ENCODE measurements at regions not wholly inside any gene's neighbourhood (a gene's known extent, or its start where the extent isn't known, plus 50 kb on each side); places are given as distances from the start of the nearest gene placed in this dataset.
"Not testable (repeated sequence)": the region's sequence is repeated elsewhere in the genome, so short reads cannot be mapped to it uniquely, and the experiment has no call there.

DNA sequence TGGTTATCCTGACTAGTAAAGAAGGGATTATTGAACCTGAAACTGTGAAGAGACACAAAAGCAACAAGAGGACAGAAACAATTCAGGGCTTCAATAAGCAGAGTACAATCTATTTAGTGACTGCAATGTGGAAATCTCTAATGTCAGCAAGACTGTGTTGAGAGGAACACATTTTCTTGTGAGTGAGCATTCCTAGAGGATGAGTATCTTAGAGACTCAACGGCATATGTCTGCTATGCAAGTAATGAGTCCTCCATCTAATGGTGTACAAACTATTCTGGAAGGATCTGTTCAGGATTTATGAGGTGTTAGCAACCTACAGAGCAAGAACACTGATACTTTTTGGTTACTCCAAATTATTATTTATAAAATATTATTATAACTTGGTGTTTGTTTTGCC, 226.5 kb upstream of the NDN start:
- intact Hi-C loops (cut with micrococcal nuclease), result no loop called here

DNA sequence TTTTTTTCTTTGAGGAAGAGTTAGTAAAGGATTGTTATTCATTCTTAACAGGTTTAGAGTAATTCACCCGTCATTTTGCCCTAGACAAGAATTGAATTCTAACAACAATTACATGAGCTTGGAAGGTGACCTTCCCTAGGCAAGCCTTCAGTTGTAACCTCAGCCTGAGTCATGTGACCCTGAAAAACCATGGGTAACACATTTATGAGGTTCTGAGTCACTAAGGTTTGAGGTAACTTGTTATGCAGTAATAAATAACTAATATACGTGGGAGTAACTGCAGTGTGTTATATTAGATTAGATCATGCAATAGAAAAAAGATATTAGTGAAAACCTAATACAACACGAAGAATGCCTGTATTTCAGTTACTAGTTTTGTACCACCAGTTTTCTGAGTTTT, 237.6 kb upstream of the NDN start:
- intact Hi-C loops (cut with micrococcal nuclease), result no loop called here

DNA sequence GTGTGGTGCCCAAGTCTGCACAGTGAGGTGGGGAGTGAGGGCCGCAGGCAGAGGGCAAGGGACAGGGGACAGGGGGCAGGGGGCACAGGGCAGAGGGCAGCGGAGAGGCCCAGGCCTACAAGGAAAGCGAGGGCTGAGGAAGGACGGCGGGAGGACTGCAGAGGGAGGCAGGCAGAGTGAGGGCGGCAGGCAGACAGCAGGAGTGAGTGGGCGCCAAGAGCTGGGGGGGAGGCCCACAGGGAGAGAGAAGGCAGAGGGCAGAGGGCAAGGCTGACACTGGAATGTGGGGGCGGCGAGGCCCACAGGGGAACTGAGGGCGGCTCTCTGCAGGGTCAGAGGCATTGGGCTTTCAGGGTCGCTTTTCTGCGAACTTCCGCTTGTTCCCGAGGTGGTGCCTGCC, 267.8 kb upstream of the NDN start:
- intact Hi-C loops (cut with micrococcal nuclease), result no loop called here

DNA sequence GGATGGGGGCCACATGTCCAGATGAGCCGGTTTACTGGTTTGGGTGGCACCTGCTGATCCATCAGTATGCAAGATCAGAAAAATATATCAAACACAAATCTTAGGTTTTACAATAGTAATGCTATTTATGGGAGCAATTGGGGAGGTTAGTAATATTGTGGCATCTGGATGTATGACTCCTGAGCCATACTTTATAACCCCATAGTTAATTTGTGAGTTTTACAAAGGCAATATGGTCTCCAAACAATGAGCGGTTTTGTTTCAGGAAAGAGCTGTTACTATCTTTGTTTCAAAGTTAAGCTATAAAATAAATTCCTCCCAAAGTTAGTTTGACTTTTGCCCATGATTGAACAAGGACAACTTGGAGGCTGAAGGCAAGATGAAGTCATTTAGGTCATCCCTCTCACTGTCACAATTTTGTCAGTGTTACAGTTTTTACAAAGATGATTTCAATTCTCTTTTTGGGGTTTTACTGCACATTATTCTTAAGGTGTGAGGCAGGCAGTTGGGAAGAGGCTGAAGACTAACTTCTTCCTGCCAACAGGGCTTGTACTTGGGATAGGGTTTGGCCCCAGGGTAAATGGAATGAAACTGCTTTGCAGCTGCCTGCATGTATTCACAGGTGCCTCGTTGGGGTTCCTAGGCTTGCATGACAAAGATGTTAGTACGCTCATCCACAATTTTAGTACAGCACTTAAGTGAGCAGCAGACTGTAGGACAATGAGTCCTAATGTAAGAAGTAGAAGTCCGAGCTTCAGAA, 296.6 kb upstream of the NDN start:
- intact Hi-C loops (cut with micrococcal nuclease), result no loop called here

DNA sequence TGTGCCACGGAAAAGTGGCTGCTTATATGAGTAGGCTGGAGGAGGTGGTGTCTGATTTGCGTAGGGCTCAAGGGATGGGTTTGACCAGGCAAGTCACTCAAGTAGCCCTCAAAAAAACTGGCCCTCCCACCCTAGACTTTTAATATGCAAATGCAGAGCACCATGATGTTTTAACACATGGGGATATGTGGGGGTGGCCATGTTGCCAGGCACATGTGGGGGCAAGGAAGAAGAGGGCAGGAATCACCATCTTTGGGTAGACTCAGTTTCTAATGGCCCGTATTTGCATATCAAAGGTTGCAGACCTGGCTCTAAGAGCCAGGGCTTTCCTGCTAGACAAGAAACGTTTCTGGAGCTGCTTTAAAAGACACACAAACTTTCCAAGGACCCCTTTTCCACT, 307.2 kb upstream of the NDN start:
- intact Hi-C loops (cut with micrococcal nuclease), result no loop called here

DNA sequence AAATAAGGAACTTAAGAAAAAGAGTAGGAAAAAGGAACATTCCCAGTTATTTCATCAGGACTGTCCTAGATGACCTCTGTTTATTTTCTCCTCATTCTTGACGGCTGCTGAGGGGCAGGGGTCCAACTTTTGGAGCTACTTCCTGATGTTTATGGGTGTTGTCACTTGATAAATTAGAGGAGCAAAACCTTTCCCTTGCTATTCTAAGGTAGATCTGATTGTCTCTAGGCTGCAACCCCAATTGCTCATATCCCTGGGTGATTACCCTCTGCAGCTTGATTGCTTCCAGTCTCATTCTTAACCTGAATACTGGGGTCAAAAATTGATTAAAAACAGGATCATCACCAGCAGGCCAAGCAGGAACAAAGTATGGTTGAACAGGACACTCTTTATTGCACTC, 311.0 kb upstream of the NDN start:
- intact Hi-C loops (cut with micrococcal nuclease), result no loop called here

DNA sequence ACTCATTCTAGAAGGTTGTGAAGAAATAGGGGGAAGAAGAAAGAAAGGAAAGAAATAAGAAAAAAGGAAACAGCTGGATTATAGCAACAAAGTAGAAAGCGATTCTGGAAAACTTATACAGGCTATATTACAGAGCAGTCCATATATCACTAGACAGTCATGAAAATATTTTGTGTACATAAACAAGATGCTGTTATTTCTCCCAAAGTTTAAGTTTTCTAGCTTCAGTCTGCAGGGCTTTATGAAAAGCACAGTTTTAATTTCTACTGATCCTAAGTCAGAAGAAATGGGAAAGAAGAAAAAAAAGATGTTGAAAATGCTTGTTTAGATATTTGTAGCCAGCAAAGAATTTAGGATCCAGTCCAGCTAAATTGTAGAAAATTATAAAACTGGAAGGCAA, 321.4 kb upstream of the NDN start:
- intact Hi-C loops (cut with micrococcal nuclease), result no loop called here

DNA sequence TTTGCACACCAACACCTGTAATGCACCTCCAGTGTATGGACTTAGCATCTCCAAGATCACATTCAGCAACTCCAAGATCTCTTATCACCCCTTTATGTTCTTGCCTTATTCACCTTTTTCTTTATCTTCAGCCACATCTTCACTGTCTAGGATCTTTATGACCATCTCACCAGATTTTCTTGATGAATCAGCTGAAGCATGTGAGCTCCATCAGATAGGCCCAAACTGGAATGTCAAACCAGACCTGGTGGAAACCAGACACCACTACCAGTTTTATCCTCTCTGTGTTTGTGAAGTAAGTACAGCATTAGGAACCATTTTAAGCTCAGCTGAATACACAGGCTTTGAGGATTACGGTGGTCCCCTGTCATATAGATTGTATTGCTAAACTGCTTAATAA, 330.4 kb upstream of the NDN start:
- intact Hi-C loops (cut with micrococcal nuclease), result no loop called here

DNA sequence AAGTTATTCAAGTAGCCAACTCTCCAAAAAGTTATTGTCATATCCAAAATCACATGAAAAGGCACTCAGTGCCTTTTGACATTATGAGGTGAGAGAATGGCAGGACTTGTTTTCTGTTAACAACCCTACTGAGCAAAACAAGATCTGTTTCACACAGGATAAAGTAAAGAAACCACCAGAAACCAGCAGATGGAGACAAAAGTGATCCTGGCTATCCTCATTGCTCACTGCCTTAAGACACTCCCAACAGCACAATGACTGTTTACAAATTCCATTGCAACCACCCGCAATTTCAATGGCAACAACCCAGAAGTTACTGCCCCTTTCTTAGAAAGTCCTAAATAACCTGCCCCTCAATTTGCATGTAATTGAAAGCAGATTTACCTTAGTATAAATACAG, 352.6 kb upstream of the NDN start:
- intact Hi-C loops (cut with micrococcal nuclease), result no loop called here

DNA sequence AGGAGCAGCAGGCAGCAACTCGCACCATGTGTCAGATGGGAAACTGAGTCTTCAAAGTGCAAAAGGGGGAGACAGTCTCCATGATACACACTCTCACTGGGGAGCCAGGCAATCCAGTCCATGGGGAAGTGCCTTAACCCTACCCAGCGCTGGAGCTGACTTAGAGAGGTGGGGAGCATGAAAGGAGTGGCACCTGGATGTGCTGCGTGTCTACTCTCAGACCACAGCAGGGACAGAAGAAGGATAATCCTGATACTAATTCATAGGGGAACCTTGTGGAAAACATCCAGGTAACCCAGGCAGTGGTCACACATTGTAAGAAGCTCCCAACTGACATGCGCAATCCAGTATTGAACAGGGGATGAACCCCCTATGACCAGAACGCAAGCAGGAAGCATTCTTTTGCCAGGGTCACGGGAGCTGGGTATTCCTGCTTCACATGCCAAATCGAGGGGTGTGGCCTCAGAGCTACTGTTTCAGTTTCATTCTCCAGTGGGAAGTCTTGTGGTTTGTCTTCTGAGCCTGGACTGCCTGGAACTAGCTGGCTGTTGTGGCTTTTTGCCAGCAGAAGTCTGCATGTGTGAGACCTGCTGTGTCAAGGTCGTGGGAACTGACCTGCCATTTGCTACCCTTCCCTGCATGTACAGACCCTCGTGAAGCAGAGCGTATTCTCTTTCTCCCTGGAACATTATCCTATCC, 367.6 kb upstream of the NDN start:
- intact Hi-C loops (cut with micrococcal nuclease), result no loop called here

DNA sequence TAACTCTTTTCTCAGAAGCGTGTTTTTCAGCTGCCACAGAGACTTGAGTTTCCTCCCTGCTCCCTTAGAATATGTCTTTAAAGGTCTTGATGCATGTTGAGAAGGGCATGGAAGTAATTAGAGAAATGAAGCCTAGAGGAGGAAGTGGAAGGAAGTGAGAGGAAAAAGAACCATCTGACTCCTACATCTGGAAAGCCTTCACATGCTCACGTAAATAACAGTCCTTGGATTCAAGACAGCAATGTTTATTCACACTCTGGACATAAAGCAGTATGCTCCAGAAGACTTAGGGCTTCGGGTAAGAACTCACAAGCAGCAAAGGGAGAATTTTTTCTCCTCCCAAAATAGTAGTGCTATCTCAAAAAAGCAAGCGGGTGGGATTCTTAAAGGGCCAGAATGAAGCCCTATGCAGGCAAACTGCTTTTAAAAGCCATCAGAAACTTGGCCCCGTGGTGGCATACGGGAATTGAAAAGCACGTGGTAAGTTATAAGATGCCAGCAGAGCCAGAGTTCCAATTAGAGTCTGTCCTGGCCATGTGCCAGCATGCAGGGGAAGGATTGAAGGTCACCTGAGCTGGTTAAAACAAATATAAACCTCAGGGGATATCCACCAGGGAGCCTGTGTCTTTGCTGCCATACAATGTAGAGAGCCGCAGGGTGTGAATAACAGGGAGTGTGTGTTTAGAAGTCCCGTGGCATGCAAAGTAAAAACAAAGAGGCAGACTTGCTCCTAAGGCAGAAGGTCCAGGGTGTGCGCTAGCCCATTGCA, 380.8 kb upstream of the NDN start:
- intact Hi-C loops (cut with micrococcal nuclease), result no loop called here

DNA sequence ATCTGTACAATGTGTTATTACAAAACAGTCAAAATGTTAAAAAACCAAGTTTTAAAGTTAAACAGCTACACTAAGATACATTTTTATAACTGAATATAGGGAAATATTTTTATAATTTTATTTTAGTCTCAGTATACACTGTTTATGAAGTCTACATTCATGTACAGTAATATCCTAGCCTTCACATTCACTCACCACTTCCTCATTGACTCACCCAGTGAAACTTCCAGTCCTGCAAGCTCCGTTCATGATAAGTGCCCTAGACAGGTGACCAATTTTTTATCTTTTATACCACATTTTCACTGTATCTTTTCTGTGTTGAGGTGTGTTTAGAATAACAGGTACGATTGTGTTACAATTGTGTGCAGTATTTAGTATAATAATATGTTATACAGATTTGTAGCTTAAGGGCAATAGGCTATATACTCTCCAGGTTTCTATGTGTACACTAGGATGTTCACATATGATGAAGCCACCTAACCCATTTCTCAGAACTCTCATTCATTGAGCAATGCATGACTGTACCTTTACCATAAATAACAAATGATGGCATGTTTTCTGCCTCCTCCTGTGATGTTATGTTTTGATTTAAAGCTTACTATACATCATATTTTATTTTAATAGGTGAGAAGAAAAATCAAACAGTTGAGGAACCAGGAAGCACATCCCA, 388.4 kb upstream of the NDN start:
- intact Hi-C loops (cut with micrococcal nuclease), result loop anchor here (5.0 kb wide), 1 partner anchor 278 kb away; no protein-coding TSS in a partner anchor

DNA sequence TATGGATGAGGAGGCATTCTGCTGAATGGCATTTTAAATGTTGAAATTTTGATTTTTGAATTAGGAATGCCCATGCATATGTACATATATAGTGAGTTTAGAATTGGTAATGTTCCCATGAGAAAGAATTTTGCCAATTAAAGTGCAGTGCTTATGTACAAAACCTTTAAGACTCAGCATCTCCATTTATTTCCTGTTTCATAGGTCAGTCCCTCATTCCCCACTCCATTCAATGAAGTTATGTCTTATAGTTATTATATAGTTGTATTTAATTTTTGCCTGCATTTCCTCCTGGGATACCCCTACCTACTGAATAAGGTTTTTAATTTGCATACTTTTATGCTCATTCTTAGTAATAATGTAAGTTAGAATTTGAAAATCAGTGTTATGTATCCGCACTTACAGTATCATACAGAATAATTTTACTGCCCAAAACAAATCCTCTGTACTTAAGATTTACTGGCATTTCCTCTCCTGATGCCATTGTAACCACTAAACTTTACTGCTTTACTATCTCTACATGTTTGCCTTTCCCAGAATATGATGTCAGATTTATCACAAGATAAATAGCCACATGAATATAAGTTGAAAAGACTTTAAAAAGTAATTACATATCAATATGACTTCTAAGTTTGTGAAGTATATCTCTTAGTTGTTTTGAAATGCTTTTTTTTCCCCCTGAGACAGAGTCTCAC, 389.1 kb upstream of the NDN start:
- intact Hi-C loops (cut with micrococcal nuclease), result loop anchor here (5.0 kb wide), 1 partner anchor 279 kb away; no protein-coding TSS in a partner anchor

DNA sequence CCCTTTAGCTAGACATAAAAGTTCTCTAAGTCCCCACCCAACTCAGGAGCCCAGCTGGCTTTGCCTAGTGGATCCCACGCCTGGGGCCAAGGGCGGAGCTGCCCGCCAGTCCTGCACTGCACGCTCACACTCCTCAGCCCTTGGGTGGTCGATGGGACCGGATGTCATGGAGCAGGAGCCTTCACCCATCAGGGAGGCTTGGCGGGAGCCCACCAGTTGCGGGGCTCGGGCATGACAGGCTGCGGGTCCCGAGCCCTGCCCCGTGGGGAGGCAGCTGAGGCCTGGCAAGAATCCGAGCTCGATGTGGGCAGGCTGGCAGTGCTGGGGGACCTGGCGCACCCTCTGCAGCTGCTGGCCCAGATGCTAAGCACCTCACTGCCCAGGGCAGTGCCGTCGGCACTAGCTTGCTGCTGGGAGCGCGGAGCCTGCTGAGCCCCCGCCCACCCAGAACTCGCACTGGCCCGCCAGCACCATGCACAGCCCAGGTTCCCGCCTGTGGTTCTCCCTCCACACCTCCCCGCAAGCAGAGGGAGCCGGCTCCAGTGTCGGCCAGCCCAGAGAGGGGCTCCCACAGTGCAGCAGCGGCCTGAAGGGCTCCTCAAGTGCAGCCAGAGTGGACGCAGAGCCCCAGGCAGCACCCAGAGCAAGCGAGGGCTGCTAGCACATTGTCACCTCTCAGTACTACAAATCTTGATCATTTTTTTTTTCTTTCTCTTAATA, 391.4 kb upstream of the NDN start:
- intact Hi-C loops (cut with micrococcal nuclease), result loop anchor here (5.0 kb wide), 1 partner anchor 281 kb away; no protein-coding TSS in a partner anchor

DNA sequence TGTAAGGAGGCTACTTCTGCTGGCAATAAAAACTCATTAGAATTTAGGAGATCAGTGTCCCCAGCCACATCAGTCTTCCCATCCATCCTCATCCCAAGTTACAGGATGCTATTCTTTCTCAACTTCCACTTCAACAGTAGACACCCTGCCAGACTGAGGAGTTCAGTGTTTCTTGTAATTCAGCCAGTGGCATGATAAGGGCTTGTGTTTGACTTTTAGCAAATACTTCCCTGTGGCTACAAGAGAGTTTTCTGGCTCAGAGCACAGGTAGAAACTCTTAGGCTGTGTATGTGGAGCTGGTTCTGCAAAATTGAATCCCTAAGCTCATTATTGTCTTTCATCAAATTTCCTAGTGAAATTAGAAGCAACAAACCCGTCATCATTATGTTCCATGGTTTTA, 401.8 kb upstream of the NDN start:
- intact Hi-C loops (cut with micrococcal nuclease), result not testable (repeated sequence)

DNA sequence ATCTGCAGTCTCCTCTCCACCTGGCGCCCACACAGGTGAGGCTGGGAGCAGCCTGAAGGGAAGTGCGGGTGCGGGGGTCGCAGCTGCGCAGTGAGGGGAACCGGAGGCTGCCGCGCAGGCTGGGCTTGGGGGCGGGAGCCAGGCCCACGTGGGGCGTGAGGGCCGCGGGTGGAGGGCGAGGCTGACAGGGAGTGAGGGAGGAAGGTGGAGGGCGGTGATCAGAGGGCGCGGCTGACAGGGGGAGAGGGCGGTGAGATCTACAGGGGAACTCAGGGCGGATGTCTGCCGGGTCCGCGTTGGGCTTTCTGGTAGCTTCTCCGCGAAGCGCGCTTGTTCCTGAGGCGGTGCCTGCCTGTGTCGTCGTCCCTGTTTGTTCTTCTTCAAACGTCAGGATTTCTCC, 414.4 kb upstream of the NDN start:
- intact Hi-C loops (cut with micrococcal nuclease), result not testable (repeated sequence)

DNA sequence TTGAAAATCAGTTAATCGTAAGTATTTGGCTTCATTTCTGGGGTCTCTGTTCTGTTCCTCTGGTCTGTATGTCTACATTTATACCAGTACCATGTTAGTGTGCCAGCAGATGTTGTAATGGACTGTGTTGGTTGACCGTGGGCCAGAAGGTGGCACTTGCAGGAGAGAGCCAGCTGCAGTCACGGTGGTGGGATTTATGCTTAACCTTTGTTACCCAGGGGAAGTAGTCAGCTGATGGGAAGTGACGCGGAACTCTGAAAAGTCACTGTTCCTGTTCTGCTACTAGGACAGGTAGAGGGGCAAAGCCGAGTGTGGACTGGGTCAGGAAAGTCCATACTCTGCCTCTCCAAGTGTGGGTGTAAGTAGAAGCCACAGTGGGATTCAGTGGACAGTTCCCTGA, 420.4 kb upstream of the NDN start:
- intact Hi-C loops (cut with micrococcal nuclease), result not testable (repeated sequence)

DNA sequence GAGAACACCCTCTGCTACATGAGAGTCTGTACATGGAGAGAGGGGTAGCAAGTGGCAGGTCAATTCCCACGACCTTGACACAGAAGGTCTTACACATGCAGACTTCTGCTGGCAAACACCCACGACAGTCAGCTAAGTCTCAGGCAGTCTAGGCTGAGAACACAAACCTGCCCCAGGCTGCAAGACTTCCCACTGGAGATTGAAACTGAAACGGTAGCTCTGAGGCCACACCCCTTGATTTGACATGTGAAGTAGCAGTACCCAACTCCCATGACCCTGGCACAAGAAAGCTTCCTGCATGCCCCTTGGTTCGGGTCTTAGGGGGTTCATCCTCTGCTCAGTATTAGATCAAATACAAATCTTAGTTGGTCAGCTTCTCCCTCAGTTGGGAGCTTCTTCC, 420.8 kb upstream of the NDN start:
- intact Hi-C loops (cut with micrococcal nuclease), result not testable (repeated sequence)

DNA sequence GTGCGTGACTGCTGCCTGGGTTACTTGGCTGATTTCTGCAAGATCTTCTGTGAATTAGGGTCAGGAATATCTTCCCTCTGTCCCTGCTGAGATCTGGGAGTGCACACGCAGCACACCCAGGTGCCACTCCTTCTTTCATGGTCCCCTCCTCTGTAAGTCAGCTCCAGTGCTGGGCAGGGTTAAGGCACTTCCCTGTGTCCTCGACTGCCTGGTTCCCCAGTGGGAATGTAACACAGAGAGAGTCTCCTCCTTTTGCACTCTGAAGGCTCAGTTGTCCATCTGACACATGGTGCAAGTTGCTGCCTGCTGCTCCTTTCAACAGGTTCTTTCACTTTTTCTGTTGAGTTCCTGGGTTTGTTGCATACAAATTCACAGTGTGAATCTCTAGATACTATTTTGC, 421.2 kb upstream of the NDN start:
- intact Hi-C loops (cut with micrococcal nuclease), result not testable (repeated sequence)

DNA sequence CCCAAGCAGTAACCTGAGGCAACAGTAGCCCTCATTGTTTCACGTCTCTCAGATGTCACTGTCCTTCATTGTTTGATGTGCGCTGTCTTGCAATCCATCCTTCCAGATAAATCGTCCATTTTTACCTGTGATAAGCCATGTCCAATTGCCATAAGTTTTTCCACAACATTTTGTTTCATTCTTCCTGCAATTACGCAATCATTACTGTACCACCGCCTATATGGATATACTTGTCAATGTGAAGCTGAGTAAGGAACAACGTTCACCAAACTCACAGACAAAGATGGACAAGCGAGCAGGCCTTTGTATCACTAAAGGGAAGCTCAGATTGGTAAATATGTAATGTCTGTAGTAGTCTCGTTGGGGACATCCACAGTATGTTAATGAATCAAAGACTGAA, 452.5 kb upstream of the NDN start:
- intact Hi-C loops (cut with micrococcal nuclease), result not testable (repeated sequence)

All from T-helper 1 cell treated with Interleukin-12 subunit alpha and Interleukin-12 subunit beta and Interleukin-4 antibody, amounts not matched to agents 30 ng/mL and 1 ng/mL, for 36 hours (primary cell).